ENCODE measurements at regions not wholly inside any gene's neighbourhood (a gene's known extent, or its start where the extent isn't known, plus 50 kb on each side); places are given as distances from the start of the nearest gene placed in this dataset.

GRCh38 chr2:8399731-8400130 lies 282.1 kb upstream of the ID2 start:
- DNase-seq (ENCODE audit: low spot score): no peak

GRCh38 chr2:8400196-8400595 lies 281.7 kb upstream of the ID2 start:
- no peak for DNase-seq (ENCODE audit: low spot score)

GRCh38 chr2:8402222-8402621 lies 279.6 kb upstream of the ID2 start:
- no peak for DNase-seq (ENCODE audit: low spot score)

- DNase-seq (ENCODE audit: low spot score): no peak
These were observed 278.0 kb upstream of the ID2 start for GRCh38 chr2:8403876-8404275.

DNA sequence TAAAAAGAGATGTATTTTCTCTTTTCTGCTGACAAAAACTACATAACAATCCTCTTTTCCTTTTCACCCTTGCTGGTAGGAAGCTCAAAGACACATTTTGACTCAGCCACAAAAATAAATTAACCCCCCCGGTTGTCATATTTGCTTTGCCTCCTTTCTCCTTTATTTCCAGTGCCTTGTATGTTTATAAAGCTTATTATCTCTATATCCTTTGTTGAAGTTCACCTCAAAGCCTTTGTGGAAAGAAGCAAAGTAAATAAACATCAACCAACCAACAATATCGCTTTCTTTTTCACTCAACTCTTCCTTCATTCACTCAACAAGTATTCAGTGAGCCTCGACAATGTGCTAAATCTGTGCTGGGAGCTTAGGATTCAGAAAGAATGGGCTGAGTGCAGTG lies 276.5 kb upstream of the ID2 start:
- DNase-seq (ENCODE audit: low spot score): no peak

DNA sequence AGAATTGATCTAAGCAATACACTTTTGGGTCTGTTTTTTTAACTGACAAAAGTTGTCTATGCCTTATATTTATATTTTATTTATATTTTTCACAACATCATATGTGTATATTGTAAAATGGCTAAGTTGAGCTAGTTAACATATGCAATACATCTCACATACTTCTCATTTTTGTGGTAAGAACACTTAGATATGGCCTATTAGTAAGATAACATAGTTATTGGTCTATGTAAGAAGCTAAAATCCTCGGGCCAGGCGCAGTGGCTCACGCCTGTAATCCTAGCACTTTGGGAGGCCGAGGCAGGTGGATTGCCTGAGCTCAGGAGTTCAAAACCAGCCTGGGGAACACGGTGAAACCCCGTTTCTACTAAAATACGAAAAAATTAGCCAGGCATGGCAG lies 275.6 kb upstream of the ID2 start:
- no peak for DNase-seq (ENCODE audit: low spot score)

- no peak for DNase-seq (ENCODE audit: low spot score)
These were observed 274.5 kb upstream of the ID2 start for GRCh38 chr2:8407332-8407731.

DNA sequence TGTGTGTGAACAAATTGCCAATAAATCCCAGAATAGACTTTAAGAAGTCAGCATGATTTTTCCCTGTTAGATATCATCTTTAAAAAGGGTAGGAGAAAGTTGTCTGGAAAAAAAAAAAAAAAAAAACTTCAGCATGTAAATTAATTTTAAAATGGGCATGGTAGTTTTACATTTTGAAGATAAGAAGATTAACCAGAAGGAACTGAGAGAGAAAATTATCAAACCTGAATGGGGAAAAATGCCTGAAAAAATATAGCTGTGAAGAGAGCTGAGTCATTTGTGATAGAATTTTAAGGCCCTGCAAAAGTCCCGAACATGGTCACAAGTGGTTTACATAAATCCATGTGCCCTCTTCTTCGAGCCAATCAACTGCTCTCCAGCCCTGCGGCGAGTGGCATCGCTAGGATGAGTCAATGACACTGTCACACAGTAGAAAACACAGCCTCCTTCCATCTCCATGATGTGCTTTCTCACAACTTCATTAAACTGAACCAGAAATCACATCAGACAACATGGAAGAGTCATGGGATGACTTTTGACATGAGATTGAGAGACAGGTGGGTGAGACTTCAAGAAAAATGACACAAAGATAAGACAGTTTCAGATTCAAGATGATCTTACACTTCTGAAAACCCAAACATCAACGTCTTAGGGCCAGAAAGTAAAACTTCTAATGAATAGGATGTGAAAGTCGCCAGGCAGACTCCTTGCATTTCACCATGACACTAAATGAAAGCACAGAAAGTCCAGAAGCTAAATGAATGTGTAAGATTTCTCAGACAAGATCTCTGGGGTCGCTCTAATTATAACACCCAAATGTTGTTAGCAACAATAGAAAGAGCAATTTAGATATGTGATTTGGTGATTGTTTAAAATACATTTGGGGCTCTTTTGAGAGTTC lies 273.0 kb upstream of the ID2 start:
- no peak for DNase-seq (ENCODE audit: low spot score)

GRCh38 chr2:8409461-8410260 lies 272.2 kb upstream of the ID2 start:
- DNase-seq (ENCODE audit: low spot score): no peak

- DNase-seq (ENCODE audit: low spot score): no peak
These were observed 269.8 kb upstream of the ID2 start for GRCh38 chr2:8412082-8412481.

DNA sequence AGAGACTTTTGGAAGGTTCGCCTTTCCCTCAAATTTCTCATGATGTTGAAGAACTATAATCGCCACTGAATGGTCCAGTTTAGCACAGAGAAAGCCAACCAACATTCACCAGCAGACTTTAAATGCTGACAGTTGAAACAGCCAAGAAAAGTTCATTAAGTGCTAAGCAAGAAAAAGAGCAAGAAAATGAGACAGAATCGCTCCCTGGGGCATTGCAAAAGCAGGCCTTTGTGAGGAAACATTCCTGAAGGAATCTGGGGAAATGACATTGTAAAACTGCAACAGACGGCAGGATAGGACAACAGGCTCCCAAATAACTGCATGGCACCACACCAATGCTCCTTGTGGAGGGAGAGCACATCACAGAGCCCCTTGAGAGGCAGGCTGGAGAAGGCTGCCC lies 269.3 kb upstream of the ID2 start:
- DNase-seq (ENCODE audit: low spot score): peak; percentile 60

DNA sequence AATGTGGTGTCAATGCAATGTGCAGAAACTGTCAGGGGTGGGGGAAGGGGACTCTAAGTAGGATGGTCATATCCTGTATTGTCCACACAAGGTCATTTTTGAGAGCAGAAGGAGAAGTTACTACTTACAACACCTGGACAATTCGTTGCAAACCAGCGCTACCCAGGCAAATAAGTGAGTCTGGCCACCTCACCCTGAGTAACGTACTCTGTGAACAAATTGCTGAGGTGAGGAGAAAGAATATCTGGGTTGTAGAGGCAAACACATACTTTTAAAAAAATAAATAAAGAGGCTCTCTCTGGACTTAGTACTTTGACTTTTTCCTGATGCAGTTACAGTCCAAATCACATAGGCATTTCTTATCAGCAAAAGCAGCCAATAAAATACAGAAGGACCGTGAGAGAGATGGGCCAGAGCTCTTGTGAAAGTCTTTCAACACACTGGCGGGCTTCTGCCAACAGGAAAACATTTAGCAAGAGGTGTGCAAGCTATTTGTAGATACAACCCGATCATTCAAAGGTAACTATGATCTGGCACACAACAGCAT lies 268.2 kb upstream of the ID2 start:
- DNase-seq (ENCODE audit: low spot score): no peak

- DNase-seq (ENCODE audit: low spot score): no peak
These were observed 266.6 kb upstream of the ID2 start for GRCh38 chr2:8414946-8415879.

DNA sequence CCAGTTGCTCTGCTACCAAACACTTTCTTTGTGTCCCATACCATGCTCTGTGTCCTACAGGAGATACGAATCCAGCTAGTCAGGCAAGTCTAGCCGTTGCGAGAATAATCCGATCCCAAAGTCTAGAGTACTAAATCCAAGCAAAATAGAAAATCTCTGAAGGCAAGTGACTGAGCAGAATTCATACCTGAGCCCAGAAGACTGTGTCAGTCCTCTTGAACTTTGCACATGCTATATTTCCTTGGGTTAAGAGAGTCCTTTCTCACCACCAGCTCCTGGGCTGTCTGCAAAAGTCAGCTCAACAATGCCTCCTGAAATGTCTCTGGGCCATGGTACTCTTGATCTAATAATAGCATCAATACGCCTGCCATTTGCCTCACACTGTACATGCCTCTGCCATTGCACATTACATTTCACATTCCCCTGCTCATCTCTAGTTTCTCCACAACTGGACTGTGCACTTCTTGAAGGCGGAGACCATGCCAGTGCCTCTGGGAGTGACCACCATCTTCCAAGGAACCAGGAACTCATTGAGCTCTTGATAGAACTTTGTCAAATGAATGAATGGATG lies 265.8 kb upstream of the ID2 start:
- no peak for DNase-seq (ENCODE audit: low spot score)

GRCh38 chr2:8416849-8417832 lies 264.7 kb upstream of the ID2 start:
- DNase-seq (ENCODE audit: low spot score): no peak

DNA sequence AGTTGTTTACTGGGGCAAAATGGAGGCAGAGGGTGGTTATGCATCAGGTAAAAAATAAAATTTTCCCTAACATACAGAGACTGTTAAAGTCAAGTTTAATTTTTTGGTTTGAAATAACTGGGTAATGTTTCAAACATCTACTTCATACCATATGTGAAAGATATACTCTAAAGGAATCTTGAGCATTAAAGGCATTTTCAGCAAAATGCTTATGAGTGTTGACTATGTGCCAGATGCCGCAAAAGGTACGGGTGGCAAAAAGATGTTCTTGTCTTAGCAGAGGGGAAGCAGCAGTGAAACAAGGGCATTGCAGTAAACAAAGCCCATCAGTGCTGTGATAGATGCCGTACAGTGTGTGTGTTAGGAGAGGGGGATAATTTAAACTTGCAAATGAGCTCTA lies 263.1 kb upstream of the ID2 start:
- DNase-seq (ENCODE audit: low spot score): no peak

DNA sequence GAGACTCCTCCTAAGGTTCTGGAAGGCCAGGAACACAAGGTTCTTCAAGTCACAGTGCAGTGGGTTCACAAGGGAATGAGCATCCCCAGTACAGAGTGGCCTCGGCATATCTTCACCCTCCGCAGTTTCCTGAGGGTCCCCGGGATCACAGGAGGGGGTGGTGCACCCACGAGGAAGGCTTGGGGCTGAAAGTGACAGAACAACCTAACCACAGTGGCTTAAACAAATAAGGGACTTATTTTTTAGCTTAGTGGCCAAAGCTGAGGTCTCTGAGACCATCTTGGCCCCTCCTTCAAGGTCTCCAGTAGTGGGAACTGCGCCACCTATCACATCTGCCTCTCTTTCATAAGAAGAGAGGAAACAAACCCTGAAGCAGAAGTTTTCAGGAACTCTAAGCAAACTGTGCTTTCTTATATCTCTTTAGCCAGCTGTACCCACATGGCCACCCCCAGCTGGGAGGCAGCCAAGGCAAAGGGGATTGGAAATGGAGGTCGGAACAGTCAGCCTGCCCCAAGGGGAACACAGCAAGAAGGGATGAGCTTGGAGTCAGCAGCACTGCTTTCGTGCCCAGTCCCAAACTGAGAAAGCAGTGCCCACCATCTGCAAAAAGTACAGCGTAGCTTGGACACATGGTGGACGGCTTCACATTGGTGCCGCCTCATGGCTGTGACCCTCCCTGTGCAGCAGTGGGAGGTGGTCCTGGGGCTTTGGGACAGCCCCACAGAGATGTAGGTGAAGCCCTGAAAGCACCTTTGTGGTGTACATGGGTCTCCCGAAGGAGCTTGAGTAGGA lies 260.0 kb upstream of the ID2 start:
- DNase-seq (ENCODE audit: low spot score): no peak

DNA sequence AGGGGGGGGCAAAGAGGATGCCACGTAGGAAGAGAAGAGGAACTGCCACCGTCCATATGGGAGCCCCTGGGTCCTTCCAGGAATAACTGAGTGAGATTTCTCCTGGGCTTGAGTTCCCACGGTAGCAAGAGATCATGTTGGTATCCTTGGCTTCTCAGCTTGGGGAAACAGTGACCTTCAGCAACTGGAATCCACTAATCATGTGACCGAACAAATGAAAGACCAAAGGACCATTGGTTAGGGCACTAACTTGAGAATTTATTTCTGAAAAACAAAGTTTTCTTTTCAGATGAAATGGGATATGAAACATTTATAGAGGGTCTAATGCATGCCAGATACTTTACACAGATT lies 259.4 kb upstream of the ID2 start:
- no peak for DNase-seq (ENCODE audit: low spot score)

Data from putamen (tissue), 1 donor.